GM12892 (cell line): ENCODE measurements at regions not wholly inside any gene's neighbourhood (a gene's known extent, or its start where the extent isn't known, plus 50 kb on each side); places are given as distances from the start of the nearest gene placed in this dataset.

Experiments
- POLR2A ChIP-seq: IDR thresholded peaks from 2 replicates; pipeline ENCODE4 v1.6.1; 2011; ENCODE audit warnings: low read depth, low read length, control low read depth
- POLR2AphosphoS5 ChIP-seq: IDR thresholded peaks from 2 replicates; pipeline ENCODE4 v1.6.1; 2011; ENCODE audit warnings: low read depth, low read length, control low read depth
- TAF1 ChIP-seq: IDR thresholded peaks from 2 replicates; pipeline ENCODE4 v1.6.1; 2011; ENCODE audit warnings: low read depth, mild to moderate bottlenecking, control low read depth, low read length, borderline replicate concordance

DNA sequence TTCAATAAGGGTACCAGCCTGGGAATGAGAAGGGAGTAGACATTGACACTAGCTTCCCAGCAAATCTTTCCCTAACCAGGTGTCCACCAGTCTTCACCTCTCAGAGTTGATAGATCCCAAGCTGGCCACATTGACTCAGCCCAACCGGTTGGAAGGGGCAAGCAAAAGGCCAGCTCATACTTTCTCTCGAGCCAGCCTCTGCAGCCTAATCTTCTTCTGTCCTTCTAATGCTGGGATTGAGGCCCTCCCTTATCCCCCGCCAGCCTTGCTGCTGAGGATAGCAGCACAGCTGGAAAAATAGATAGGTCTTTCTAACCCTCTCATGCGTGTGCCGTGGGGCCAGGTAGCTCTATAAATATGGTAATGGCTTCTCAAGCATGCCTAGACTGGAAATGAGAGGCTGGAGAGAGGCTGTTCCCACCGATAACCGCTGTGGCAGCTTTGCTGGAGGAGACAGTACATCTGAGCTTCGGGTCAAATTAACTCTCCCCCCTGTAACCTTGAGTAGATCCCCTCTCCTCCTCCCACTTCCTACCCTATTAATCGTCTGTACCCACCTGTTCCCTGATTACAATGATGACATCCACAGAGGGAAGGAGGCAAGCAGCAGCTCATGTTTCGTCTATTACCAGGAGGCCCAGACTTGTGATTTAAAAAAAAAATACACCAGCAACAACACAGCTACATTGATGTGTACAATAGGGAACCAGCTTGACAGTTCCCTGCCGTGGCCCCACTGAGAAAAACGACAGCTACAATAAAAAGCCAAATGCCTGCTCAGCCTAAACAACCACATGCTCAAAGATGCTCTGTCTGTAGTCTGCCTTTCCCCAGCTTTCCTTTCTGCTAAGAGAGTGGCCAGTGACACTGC lies 219.9 kb upstream of the BRINP1 start:
- no peak for TF ChIP-seq TAF1
- no peak for TF ChIP-seq POLR2A
- no peak for TF ChIP-seq POLR2AphosphoS5
